Ovary (tissue), 7 donors: ENCODE measurements at regions not wholly inside any gene's neighbourhood (a gene's known extent, or its start where the extent isn't known, plus 50 kb on each side); places are given as distances from the start of the nearest gene placed in this dataset.

ENCODE experiments used
- DNase-seq, 5 donors: peaks; one replicate each; pipeline ENCODE4 v3.0.0-alpha.2; 2019 to 2020
- H3K27ac ChIP-seq, 2 donors: fragments of 200-600 bp; one replicate each; pipeline versions ENCODE4 v1.5.1 to v1.8.0; 2019 to 2022
- H3K27me3 ChIP-seq: fragments of 200-600 bp; one replicate; pipeline ENCODE4 v1.8.0; 2022
- H3K36me3 ChIP-seq: fragments of 200-600 bp; sonication (generic); one replicate; pipeline ENCODE4 v1.5.1; 2019
- H3K4me1 ChIP-seq: one replicate; pipeline ENCODE4 v1.8.1; 2013; ENCODE audit warnings: mild to moderate bottlenecking, moderate library complexity; ENCODE audit not compliant: insufficient read depth
- H3K4me3 ChIP-seq: fragments of 200-600 bp; sonication (generic); one replicate; pipeline ENCODE4 v1.5.1; 2017
- H3K9me3 ChIP-seq, 2 donors: fragments of 200-600 bp in 1 of 2; sonication (generic) in 1 of 2; one replicate each; pipeline versions ENCODE4 v1.5.1 to v1.8.1; 2013 to 2019; ENCODE audit warnings: mild to moderate bottlenecking in 1 of 2, moderate library complexity in 1 of 2
- EP300 ChIP-seq: sonication (generic); formaldehyde crosslinking; IDR thresholded peaks from one replicate; pipeline ENCODE4 v1.6.1; 2017; ENCODE audit warnings: antibody characterized with exemption
- POLR2A ChIP-seq: fragments of 450-650 bp; IDR thresholded peaks from one replicate; pipeline ENCODE4 v1.6.1; 2017; ENCODE audit warnings: antibody characterized with exemption, mild to moderate bottlenecking, moderate library complexity
- WGBS, 3 donors: extraction: QIAGEN DNeasy Blood & Tissue Kit in 1 of 3; methylation state at CpG; one replicate each; pipeline versions ENCODE4 v1.1.5 to v1.1.7; 2013 to 2017; 5-methylcytosine and 5-hydroxymethylcytosine counted together
- intact Hi-C, 4 donors: fragments of 100-400 bp; cut with DNase I; formaldehyde crosslinking; loops; one replicate each; pipeline versions ENCODE4 v1.11.0 to v1.15.1; 2022 to 2023
- TF ChIP-seq, protein P1 (sequence below), 3 donors: fragments of 450-650 bp in 2 of 3; fragments of 200-600 bp in 1 of 3; IDR thresholded peaks; one replicate each; pipeline versions ENCODE4 v1.5.1 to v1.8.0; 2016 to 2022; ENCODE audit warnings: antibody characterized with exemption in 3 of 3, mild to moderate bottlenecking in 1 of 3
- donor health status: DM: no; HTN: no; CAD: no; lungs with moderate emphysema.
- donor health status: DM: no; HTN: no; CAD: no.
- donor health status: Bipolar disorder and iron deficiency.
- donor health status: DM: no; HTN: no; CAD: no.
- donor health status: DM: yes; HTN: yes; CAD: no.

GRCh38 chr3:40653001-40653400 is 128.2 kb downstream of the ZNF621 start:
- Histone ChIP-seq H3K9me3 (no peaks in the 10 kb centered on the region), H3K4me1 (no peaks in the 10 kb centered on the region), H3K36me3 (no peaks in the 10 kb centered on the region), H3K4me3 (no peak overlapping the region), H3K27ac (no peak overlapping the region), H3K27me3 (no peaks in the 10 kb centered on the region)
- intact Hi-C loops = no loop called here
- TF ChIP-seq, protein P1, sequence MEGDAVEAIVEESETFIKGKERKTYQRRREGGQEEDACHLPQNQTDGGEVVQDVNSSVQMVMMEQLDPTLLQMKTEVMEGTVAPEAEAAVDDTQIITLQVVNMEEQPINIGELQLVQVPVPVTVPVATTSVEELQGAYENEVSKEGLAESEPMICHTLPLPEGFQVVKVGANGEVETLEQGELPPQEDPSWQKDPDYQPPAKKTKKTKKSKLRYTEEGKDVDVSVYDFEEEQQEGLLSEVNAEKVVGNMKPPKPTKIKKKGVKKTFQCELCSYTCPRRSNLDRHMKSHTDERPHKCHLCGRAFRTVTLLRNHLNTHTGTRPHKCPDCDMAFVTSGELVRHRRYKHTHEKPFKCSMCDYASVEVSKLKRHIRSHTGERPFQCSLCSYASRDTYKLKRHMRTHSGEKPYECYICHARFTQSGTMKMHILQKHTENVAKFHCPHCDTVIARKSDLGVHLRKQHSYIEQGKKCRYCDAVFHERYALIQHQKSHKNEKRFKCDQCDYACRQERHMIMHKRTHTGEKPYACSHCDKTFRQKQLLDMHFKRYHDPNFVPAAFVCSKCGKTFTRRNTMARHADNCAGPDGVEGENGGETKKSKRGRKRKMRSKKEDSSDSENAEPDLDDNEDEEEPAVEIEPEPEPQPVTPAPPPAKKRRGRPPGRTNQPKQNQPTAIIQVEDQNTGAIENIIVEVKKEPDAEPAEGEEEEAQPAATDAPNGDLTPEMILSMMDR (IDR thresholded peaks at IDR 0.05) = no peak
- TF ChIP-seq POLR2A (no peak), EP300 (no peak)
- DNase-seq = no peak
- 64 to 81% (median 80%) methylated on average over 2 of the region's 2 CpGs for WGBS, 3 donors

DNA sequence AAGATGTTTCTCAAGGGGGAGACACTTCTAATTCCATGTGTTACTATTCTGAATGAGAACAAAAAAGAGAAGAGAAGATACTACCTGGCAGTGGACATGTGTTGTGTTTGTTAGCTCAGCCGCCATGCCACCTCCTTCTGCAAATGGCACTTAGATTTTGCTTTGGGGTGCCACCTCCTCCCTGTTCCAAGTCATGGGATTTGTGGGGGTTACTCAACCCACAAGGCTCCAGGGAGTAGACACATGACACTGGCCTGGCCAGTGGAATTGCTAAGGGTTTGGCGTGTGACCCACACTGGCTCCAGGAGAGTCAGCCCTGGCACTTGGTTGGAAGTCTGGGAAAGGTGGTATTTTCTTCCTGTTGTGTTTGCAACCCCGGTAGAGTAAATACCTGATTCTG is 129.1 kb downstream of the ZNF621 start:
- H3K36me3 ChIP-seq = no peaks in the 10 kb centered on the region
- DNase-seq = no peak
- no peak overlapping the region for H3K27ac ChIP-seq
- H3K27me3 ChIP-seq = no peaks in the 10 kb centered on the region
- no peaks in the 10 kb centered on the region for H3K9me3 ChIP-seq
- intact Hi-C loops = no loop called here
- WGBS, 3 donors = 96 to 100% (median 98%) methylated on average over 3 of the region's 3 CpGs
- H3K4me1 ChIP-seq = no peaks in the 10 kb centered on the region
- no peak overlapping the region for H3K4me3 ChIP-seq
- TF ChIP-seq POLR2A = no peak
- TF ChIP-seq, protein P1 (IDR thresholded peaks at IDR 0.05) = no peak
- no peak for TF ChIP-seq EP300

DNA sequence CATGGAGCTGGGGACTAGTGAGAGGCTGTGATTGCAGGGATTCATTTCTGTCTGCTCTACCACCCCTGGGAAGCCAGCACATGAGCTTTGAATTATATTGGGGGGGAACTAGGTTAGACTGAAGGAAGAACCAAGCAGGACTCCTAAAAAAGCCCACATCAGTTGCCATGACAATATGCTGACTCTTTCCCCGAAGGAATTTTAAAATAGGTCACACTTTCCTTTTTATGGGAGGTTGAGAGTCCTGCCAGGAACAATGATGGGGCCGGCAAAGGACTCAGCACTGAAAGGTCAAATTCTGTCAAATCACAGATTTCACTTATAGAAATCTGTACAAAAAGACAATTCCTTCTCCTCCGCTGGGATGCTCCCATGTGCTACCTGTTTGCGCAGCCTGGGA is 130.8 kb downstream of the ZNF621 start:
- Histone ChIP-seq H3K36me3 (no peaks in the 10 kb centered on the region), H3K4me3 (no peak overlapping the region), H3K9me3 (no peaks in the 10 kb centered on the region), H3K4me1 (no peaks in the 10 kb centered on the region), H3K27me3 (no peaks in the 10 kb centered on the region), H3K27ac (no peak overlapping the region)
- intact Hi-C loops = no loop called here
- TF ChIP-seq EP300 (no peak), POLR2A (no peak)
- TF ChIP-seq, protein P1 (IDR thresholded peaks at IDR 0.05) = no peak
- 72 to 82% (median 81%) methylated on average over 4 of the region's 4 CpGs for WGBS, 3 donors
- DNase-seq = no peak

GRCh38 chr3:40657623-40658022 is 132.9 kb downstream of the ZNF621 start:
- no peak for DNase-seq
- intact Hi-C loops = no loop called here
- no peak overlapping the region for H3K27ac ChIP-seq
- no peaks in the 10 kb centered on the region for H3K4me1 ChIP-seq
- H3K36me3 ChIP-seq = no peaks in the 10 kb centered on the region
- TF ChIP-seq EP300 = no peak
- TF ChIP-seq, protein P1 (IDR thresholded peaks at IDR 0.05) = no peak
- no peak for TF ChIP-seq POLR2A
- no peak overlapping the region for H3K4me3 ChIP-seq
- no peaks in the 10 kb centered on the region for H3K27me3 ChIP-seq
- no peaks in the 10 kb centered on the region for H3K9me3 ChIP-seq
- WGBS, 3 donors = 93 to 98% (median 98%) methylated on average over 3 of the region's 3 CpGs

- TF ChIP-seq EP300 = no peak
- no peak for TF ChIP-seq POLR2A
- TF ChIP-seq, protein P1 (IDR thresholded peaks at IDR 0.05) = no peak
- intact Hi-C loops = no loop called here
- WGBS, 3 donors = 88 to 90% (median 88%) methylated on average over 5 of the region's 5 CpGs
These were observed 133.5 kb downstream of the ZNF621 start for GRCh38 chr3:40658305-40658704.

More at GRCh38 chr3:40658305-40658704, 133.5 kb downstream of the ZNF621 start:
- no peaks in the 10 kb centered on the region for H3K4me1 ChIP-seq
- H3K9me3 ChIP-seq = no peaks in the 10 kb centered on the region
- H3K27me3 ChIP-seq = no peaks in the 10 kb centered on the region
- H3K36me3 ChIP-seq = no peaks in the 10 kb centered on the region
- H3K27ac ChIP-seq = no peak overlapping the region
- H3K4me3 ChIP-seq = no peak overlapping the region
- DNase-seq = no peak
